Left lung (tissue), 4 donors: ENCODE measurements at regions not wholly inside any gene's neighbourhood (a gene's known extent, or its start where the extent isn't known, plus 50 kb on each side); places are given as distances from the start of the nearest gene placed in this dataset.

ENCODE experiments used
- ATAC-seq: fragments of 200-7000 bp; cut with Tn5 transposase; one replicate; pipeline ENCODE4 v1.9.1; 2020; ENCODE audit warnings: moderate library complexity
- DNase-seq, 4 donors: peaks; one replicate each; pipeline ENCODE4 v3.0.0-alpha.2; 2013 to 2020
- H3K27ac ChIP-seq, 2 donors: fragments of 200-600 bp; sonication (generic) in 1 of 2; one replicate each; pipeline versions ENCODE4 v1.5.0 to v1.8.0; 2020 to 2021
- H3K27me3 ChIP-seq, 2 donors: fragments of 200-600 bp; sonication (generic) in 1 of 2; one replicate each; pipeline versions ENCODE4 v1.5.0 to v1.8.0; 2020 to 2021
- H3K36me3 ChIP-seq, 2 donors: fragments of 200-600 bp; sonication (generic) in 1 of 2; one replicate each; pipeline versions ENCODE4 v1.5.0 to v1.8.0; 2020 to 2021
- H3K4me1 ChIP-seq, 2 donors: fragments of 200-600 bp; one replicate each; pipeline ENCODE4 v1.8.0; 2021
- H3K4me3 ChIP-seq, 2 donors: fragments of 200-600 bp; sonication (generic) in 1 of 2; one replicate each; pipeline versions ENCODE4 v1.5.0 to v1.8.0; 2020 to 2021; ENCODE audit warnings: mild to moderate bottlenecking in 1 of 2
- H3K9me3 ChIP-seq, 2 donors: fragments of 200-600 bp; sonication (generic) in 1 of 2; one replicate each; pipeline versions ENCODE4 v1.5.0 to v1.8.0; 2020 to 2021
- CTCF ChIP-seq, 2 donors: fragments of 200-600 bp; sonication (generic) in 1 of 2; IDR thresholded peaks; one replicate each; pipeline versions ENCODE4 v1.5.0 to v1.8.0; 2021; ENCODE audit warnings: antibody characterized with exemption in 2 of 2
- intact Hi-C, 2 donors: fragments of 100-400 bp; cut with DNase I; formaldehyde crosslinking; loops; one replicate each; pipeline versions ENCODE4 v1.11.2 to v1.14.2; 2022
- donor health status: DM: no; HTN: yes; CAD: no.
- donor health status: DM: no; HTN: no; CAD: no.

GRCh38 chr6:156316583-156317125 is 460.5 kb upstream of the ARID1B start:
- H3K4me3 ChIP-seq = no peak overlapping the region
- no peaks in the 10 kb centered on the region for H3K9me3 ChIP-seq
- ATAC-seq = no peak
- no peak for DNase-seq
- no peaks in the 10 kb centered on the region for H3K4me1 ChIP-seq
- H3K27me3 ChIP-seq = no peaks in the 10 kb centered on the region
- H3K36me3 ChIP-seq = no peaks in the 10 kb centered on the region
- TF ChIP-seq CTCF (IDR thresholded peaks at IDR 0.05) = no peak
- H3K27ac ChIP-seq = no peak overlapping the region
- intact Hi-C loops = no loop called here

DNA sequence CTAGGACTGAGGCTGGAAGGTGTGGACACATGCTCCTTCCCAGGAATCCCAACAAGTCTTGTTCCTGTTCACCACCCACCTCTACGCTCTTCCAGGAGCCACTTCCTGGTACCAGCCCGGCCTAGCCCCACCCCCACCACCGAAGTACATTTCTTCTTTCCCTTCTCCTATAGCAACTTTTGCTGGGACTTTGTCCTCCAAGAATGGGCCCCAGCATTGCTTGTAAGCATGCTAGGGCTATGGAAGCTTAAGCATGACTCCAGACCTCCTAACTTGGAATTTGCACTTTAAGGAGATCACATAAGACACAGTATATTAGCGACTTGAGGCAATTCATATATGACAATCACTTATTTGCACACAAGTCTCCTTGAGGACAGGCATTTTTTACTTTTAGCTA is 462.0 kb upstream of the ARID1B start:
- Histone ChIP-seq H3K27ac (no peak overlapping the region), H3K4me3 (no peak overlapping the region), H3K27me3 (no peaks in the 10 kb centered on the region), H3K4me1 (no peaks in the 10 kb centered on the region), H3K36me3 (no peaks in the 10 kb centered on the region), H3K9me3 (no peaks in the 10 kb centered on the region)
- ATAC-seq (no peak), DNase-seq (no peak)
- TF ChIP-seq CTCF (IDR thresholded peaks at IDR 0.05) = no peak
- intact Hi-C loops = no loop called here

- no peak for TF ChIP-seq CTCF (IDR thresholded peaks at IDR 0.05)
- Histone ChIP-seq H3K9me3 (no peaks in the 10 kb centered on the region), H3K27me3 (no peaks in the 10 kb centered on the region), H3K27ac (no peak overlapping the region), H3K4me3 (no peak overlapping the region), H3K36me3 (no peaks in the 10 kb centered on the region), H3K4me1 (no peaks in the 10 kb centered on the region)
- DNase-seq = no peak
- no peak for ATAC-seq
- intact Hi-C loops = no loop called here
Observed at GRCh38 chr6:156313037-156313436, 464.1 kb upstream of the ARID1B start.

DNA sequence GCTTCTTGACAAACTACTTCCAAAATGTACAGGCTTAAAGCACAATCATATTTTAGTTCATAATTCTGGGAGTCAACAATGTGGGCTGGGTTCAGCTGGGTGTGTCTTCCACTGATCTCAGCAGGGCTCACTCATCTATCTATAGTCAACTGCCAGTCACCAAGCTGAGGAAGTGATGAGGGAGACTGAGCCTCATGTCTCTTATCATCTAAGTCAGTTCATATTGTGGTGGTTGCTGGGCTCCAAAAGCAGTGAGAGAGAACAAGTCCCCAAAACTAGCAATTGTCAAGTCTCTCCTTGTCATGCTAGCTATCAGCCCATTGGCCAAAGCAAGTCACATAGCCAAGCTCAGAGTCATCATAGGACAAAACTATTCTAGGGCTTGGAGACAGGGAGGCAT is 465.9 kb upstream of the ARID1B start:
- Histone ChIP-seq H3K9me3 (no peaks in the 10 kb centered on the region), H3K4me3 (no peak overlapping the region), H3K27ac (no peak overlapping the region), H3K27me3 (no peaks in the 10 kb centered on the region), H3K4me1 (no peaks in the 10 kb centered on the region), H3K36me3 (no peaks in the 10 kb centered on the region)
- no peak for ATAC-seq
- TF ChIP-seq CTCF (IDR thresholded peaks at IDR 0.05) = no peak
- DNase-seq = no peak
- intact Hi-C loops = no loop called here

DNA sequence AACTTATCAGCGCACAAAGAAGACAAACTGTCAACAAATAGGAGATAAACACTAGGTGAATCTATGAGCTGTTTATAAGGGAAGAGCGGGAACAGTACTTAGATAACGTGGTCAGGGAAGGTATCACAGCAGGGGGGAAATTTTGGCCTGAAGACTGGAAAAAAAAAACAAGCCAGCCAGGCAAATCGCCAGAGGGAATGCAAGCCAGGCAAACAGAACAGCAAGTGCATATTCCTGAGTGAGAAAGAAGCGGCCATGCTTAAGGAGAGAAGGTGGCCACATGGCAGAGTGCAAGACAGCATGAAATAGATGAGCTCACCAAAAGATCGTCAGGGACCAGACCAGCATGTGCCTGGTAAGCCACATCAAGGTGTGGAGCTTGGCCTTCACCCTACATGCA is 466.5 kb upstream of the ARID1B start:
- no peak for TF ChIP-seq CTCF (IDR thresholded peaks at IDR 0.05)
- intact Hi-C loops = no loop called here

More for the DNA sequence above, 466.5 kb upstream of the ARID1B start:
- H3K4me1 ChIP-seq = no peaks in the 10 kb centered on the region
- H3K27ac ChIP-seq = no peak overlapping the region
- H3K9me3 ChIP-seq = no peaks in the 10 kb centered on the region
- ATAC-seq = no peak
- no peaks in the 10 kb centered on the region for H3K36me3 ChIP-seq
- no peaks in the 10 kb centered on the region for H3K27me3 ChIP-seq
- H3K4me3 ChIP-seq = no peak overlapping the region
- no peak for DNase-seq
